Non-pigmented ciliary epithelial cell (primary cell): ENCODE measurements at regions not wholly inside any gene's neighbourhood (a gene's known extent, or its start where the extent isn't known, plus 50 kb on each side); places are given as distances from the start of the nearest gene placed in this dataset.
"Not testable (repeated sequence)": the region's sequence is repeated elsewhere in the genome, so short reads cannot be mapped to it uniquely, and the experiment has no call there.

Experiments used
- DNase-seq: peaks from one replicate; pipeline ENCODE4 v3.0.0-alpha.2; 2010; ENCODE audit warnings: low read depth

DNA sequence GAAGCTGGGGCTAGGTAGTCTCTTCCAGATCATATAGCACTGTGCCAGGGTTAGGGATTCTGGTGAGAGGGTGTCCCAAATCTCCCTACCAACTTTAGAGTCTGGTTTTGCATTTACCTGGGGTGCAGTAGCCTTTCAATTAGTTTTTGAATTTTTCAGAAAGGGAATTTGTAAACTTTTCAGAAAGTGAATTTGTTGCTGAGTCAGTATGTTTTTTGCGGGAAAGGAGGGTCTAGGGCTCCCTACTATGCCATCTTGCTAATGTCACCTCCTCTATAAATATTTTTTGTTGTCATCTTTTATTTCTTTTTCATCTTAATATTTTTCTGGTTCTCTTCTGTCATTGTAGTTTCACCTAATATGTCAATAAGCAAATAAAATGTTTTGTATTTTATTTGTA, 95.8 kb upstream of the FAM98A start:
- DNase-seq = no peak

DNA sequence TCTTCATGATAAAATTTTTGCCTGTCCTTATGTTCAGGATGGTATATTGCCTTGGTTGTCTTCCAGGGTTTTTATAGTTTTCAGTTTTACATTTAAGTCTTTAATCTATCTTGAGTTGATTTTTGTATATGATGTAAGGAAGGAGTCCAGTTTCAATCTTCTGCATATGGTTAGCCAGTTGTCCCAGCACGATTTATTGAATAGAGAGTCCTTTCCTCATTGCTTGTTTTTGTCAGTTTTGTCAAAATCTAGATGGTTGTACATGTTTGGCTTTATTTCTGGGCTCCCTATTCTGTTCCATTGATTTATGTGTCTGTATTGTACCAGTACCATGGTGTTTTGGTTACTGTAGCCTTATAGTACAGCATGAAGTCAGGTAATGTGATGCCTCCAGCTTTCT, 91.6 kb upstream of the FAM98A start:
- not testable (repeated sequence) for DNase-seq

GRCh38 chr2:33681364-33681757, 82.3 kb upstream of the FAM98A start:
- no peak for DNase-seq

- DNase-seq = no peak
These were observed 81.7 kb upstream of the FAM98A start for GRCh38 chr2:33680644-33681363.

DNA sequence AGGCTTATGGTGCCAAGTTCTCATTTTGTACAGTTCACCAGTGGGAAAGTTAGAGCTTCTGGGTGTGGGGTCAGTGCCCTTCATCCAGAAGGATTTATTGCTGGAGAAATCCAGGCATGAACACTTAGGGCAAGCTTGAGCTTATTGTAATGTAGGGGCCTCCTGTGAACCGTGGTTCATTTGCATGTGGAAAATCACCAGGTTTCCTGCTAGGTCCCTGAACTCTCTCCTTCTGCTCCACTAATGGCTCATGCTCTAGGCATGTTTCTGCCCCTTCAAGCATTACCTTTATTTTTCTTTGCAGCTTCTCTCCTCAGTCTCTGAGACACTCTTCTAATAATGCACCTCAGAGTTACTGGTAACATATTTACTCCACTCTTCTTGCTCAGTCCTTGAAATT, 79.3 kb upstream of the FAM98A start:
- DNase-seq = no peak

DNA sequence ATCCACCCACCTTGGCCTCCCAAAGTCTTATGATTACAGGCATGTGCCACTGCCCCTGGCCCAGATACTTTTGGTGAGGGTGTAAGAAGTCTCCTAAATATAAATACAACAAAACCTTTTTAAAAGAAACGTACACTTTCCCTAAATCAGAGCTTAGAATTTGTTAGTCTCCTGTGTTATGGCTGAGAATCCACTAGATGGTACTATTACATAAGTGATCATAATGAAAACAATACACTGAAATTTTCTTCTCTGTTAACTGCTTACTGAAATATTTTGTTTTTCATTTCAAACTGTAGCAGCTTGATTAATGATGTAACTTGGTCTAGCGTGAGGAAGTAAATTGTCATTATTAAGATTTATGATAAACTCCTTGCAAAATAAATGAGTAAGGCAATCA, 74.8 kb upstream of the FAM98A start:
- DNase-seq = no peak

- DNase-seq = no peak
These were observed 73.8 kb upstream of the FAM98A start for GRCh38 chr2:33672896-33673295.

DNA sequence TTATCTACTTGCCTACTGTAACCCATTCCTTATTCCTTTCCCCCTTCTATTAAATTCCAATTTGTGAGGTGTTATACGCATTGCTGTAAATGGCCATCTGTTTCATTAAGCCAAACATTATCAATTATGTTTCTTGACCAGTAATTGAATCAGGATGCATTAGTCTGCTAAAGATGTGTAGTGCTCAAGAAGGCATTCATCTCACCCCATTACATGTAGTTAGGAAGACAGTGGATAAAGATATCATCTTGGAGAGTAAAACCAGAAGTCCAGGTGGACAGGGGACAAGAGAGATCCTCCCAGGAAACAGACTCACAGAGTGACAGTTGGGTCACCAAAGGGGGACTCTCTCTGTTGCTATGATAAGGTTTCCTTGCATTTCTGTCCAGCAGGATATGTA, 73.3 kb upstream of the FAM98A start:
- no peak for DNase-seq

GRCh38 chr2:33671198-33671597, 72.1 kb upstream of the FAM98A start:
- DNase-seq = no peak

DNA sequence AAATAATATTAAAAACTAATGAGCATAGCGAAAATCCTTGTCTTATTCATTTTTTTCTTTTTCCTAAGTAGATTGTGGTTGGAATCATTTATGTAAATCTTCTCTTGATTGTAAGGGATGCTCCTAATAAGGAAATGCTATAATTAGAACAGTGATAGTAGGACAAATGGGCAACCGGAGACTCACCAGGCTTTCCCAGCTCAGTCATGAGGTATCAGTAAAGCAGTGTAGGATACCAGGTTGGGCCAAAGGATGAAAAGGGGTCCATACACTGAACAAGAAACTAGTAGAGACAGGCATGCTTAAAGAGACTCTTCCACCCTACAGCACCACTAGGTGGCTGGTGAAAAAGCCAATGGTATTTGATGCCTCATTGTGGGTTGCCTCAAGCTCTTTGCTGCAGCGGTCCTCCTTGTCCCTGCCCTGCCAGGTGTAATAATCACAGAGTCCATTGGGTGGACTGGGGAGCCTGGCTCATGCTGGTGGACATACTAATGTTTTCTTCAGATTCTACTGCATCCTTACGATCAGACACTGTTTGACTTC, 71.4 kb upstream of the FAM98A start:
- DNase-seq = no peak

GRCh38 chr2:33666879-33667278, 67.8 kb upstream of the FAM98A start:
- DNase-seq = no peak

DNA sequence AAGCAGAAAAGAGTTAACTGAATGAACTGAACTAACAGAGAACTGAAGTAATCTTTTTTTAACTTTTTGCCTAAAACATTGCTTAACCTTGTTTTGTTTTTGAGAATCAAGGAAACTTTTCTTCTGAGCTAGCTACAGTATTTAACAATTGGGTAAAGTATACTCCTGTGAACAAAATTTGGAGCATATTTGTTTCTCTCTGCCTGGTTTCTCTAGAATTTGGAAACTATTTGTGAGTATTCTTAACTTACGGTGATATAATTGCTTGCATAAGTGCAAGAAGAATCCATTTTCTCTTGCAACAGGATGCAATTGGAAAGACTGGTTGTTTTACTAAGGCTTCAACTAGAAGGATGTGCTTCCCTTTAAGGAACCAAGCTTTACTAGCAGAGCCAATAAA, 65.9 kb upstream of the FAM98A start:
- DNase-seq = no peak

DNA sequence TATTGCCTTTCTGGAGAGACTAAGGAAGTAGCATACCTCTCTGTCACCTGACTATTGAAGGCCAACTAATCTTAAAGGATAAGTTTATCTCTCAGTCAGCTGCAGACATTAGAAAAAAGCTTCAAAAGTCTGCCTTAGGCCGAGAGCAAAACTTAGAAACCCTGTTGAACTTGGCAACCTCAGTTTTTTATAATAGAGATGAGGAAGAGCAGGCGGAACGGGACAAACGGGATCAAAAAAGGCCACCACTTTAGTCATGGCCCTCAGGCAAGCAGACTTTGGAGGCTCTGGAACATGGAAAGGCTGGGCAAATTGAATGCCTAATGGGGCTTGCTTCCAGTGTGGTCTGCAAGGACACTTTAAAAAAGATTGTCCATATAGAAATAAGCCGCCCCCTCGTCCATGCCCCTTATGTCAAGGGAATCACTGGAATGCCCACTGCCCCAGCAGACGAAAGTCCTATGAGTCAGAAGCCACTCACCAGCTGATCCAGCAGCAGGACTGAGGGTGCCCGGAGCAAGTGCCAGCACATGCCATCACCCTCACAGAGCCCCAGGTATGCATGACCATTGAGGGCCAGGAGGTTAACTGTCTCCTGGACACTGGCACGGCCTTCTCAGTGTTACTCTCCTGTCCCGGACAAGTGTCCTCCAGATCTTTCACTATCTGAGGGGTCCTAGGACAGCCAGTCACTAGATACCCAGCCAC, 61.5 kb upstream of the FAM98A start:
- no peak for DNase-seq

DNA sequence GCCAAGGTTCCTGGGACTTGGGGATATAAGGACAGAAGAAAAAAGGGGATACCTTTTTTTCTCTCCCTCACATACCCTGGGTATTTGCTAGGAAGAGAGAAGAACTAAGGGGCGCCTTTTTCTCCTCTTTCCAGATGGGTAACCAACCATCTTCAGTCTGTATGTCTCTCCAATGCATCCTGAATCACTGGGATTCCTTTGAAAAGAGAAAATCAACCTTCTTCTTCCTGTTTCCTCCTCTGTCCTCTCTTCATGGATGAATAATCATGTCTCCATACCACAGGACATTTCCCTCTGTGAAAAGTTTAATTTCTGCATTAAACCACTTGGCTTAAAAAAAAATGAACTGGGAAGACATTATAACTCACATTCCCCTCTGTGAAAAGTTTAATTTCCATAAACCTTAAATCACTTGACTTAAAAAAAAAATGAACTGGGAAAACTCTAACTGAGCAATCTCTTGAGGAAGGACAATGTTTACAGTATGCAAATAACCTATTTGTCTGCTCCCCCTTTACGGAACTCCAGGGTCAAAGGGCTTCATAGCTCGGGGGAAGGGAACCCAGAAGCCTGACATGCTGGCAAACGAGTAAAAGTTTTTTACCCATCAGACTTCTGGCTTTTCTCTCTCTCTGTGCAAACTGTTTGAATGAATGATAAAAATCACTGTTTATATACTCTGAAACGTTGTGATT, 56.7 kb upstream of the FAM98A start:
- no peak for DNase-seq

DNA sequence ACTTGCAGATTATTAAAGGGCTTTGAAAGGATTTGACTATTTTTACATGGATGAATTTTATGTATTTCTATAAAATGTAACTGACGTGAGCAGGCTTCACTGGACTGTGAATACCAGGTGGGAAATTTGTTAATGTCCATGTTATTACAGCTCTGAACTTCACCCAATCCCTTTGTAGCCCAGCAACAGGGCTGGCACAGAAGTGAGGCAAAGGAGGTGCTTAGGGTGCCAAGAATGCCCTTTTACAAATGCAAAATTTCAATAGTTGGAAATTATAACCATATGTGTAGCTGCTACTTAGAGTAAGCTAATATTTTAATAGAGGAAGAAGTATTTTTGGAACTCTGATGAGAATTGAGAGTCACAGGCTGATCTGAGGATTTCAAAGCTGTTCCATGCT, 53.7 kb upstream of the FAM98A start:
- no peak for DNase-seq

DNA sequence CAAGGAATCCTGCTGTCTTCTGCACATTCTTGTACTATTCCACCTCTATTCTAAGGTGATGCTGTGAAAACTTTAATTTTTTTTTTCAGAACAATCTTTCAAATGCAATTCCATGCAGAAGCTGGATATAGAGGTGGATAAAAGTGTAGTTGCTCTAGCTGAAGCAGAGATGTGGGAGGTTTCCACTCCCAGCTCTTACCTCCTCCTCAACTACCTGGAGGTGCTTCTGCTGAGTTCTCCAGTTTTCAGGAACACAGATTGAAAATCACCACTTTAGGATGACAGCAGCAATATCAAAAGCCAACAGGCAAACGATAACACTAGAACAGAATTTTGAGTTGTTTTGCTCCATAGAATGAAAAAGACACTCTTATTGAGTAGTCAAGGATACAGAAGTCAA, 51.1 kb upstream of the FAM98A start:
- DNase-seq = no peak
